Stomach (tissue), 8 donors: ENCODE measurements at regions not wholly inside any gene's neighbourhood (a gene's known extent, or its start where the extent isn't known, plus 50 kb on each side); places are given as distances from the start of the nearest gene placed in this dataset.

Experiments used
- DNase-seq, 2 donors: peaks; one replicate each; pipeline versions ENCODE4 v3.0.0 to v3.0.0-alpha.2; 2013 to 2019
- H3K27ac ChIP-seq, 5 donors: fragments of 200-600 bp in 4 of 5; sonication (generic) in 4 of 5; one replicate each; pipeline ENCODE4 v1.5.1; 2013 to 2019; ENCODE audit warnings: mild to moderate bottlenecking in 1 of 5, moderate library complexity in 1 of 5
- H3K27me3 ChIP-seq, 3 donors: fragments of 200-600 bp; sonication (generic); one replicate each; pipeline ENCODE4 v1.5.1; 2017 to 2019; ENCODE audit warnings: mixed run types in 1 of 3
- H3K36me3 ChIP-seq, 4 donors: fragments of 200-600 bp; sonication (generic); 1 replicate in 3 of 4; 2 replicates in 1 of 4; pipeline ENCODE4 v1.5.1; 2016 to 2019
- H3K4me1 ChIP-seq, 4 donors: fragments of 200-600 bp; sonication (generic); one replicate each; pipeline ENCODE4 v1.5.1; 2016 to 2019
- H3K4me3 ChIP-seq, 4 donors: fragments of 200-600 bp; sonication (generic) in 3 of 4; one replicate each; pipeline ENCODE4 v1.5.1; 2016 to 2019; ENCODE audit warnings: mild to moderate bottlenecking in 1 of 4
- H3K9me3 ChIP-seq, 4 donors: fragments of 200-600 bp; sonication (generic); one replicate each; pipeline ENCODE4 v1.5.1; 2016 to 2019
- CTCF ChIP-seq, 7 experiments: fragments of 450-650 bp in 4 of 7; fragments of 200-600 bp in 3 of 7; sonication (generic) in 3 of 7; IDR thresholded peaks; one replicate each; pipeline ENCODE4 v1.5.1; 2016 to 2019; ENCODE audit warnings: antibody characterized with exemption in 7 of 7, control low read depth in 2 of 7, mild to moderate bottlenecking in 1 of 7
- EP300 ChIP-seq: sonication (generic); formaldehyde crosslinking; IDR thresholded peaks from one replicate; pipeline ENCODE4 v1.6.1; 2017; ENCODE audit warnings: antibody characterized with exemption
- POLR2A ChIP-seq, 4 donors: fragments of 450-650 bp; IDR thresholded peaks; one replicate each; pipeline ENCODE4 v1.6.1; 2016; ENCODE audit warnings: antibody characterized with exemption in 4 of 4, control low read depth in 2 of 4, mild to moderate bottlenecking in 1 of 4, moderate library complexity in 1 of 4
- POLR2AphosphoS5 ChIP-seq, 3 donors: sonication (generic); formaldehyde crosslinking; IDR thresholded peaks; one replicate each; pipeline ENCODE4 v1.6.1; 2016; ENCODE audit warnings: antibody characterized with exemption in 3 of 3
- WGBS, 5 donors: extraction: QIAGEN DNeasy Blood & Tissue Kit in 3 of 5; methylation state at CpG; one replicate each; pipeline versions ENCODE4 v1.1.5 to v1.1.7; 2013 to 2018; 5-methylcytosine and 5-hydroxymethylcytosine counted together
- intact Hi-C: fragments of 100-400 bp; cut with DNase I; formaldehyde crosslinking; loops from one replicate; pipeline ENCODE4 v1.15.1; 2023; ENCODE audit warnings: low total_unique reads
- donor health status: healthy with polysubstance abuse.
- donor health status: Bipolar disorder and iron deficiency.
- donor health status: healthy.

DNA sequence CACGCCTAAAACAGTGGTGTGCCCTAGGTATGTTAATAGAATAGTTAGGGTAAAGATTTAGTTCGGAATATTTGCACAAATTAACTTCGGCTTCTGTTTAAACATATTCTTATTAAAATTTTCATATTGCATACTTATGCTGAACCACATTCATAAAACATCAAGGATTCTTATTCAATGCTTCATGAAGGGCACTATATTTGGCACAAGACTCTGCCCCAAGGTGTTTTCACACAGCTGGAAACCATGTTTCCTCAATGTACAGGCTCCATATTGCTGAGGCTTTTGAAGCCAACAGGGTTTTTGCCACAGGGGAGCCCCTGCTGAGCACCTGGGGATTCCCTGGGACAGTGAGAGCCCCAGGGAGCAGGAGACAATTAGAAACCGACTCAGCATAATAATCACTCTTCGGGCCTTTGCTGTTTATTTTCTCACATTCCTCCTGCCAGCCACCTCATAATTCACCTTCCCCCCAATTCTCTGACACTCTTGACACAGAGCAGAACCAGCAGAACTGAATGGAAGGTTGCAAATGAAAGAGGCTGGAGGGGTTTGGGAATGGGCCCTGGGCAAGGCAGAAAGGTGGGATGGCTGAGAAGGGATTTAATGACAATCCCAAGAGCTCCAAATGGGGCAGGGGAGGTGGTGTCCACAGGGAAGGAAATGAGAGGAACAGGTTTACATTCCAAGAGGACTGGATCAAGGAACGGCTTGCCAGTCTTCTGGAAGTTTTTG, 72.3 kb upstream of the POMP start:
- DNase-seq: no peak
- Histone ChIP-seq H3K27ac (no peak overlapping the region), H3K36me3 (no peaks in the 10 kb centered on the region), H3K27me3 (peaks cover 0 to 27% (median 0%) of the 10 kb centered on the region in 3 donors), H3K9me3 (no peaks in the 10 kb centered on the region), H3K4me1 (no peaks in the 10 kb centered on the region), H3K4me3 (no peak overlapping the region)
- intact Hi-C loops: no loop called here
- TF ChIP-seq CTCF (IDR thresholded peaks at IDR 0.05) (no peak), POLR2AphosphoS5 (IDR thresholded peaks at IDR 0.05) (no peak), EP300 (no peak), POLR2A (IDR thresholded peaks at IDR 0.05) (no peak)
- WGBS, 5 donors: 54 to 73% (median 64%) methylated on average over 6 of the region's 6 CpGs

GRCh38 chr13:28585561-28585960, 73.4 kb upstream of the POMP start:
- TF ChIP-seq EP300 (no peak), CTCF (IDR thresholded peaks at IDR 0.05) (no peak), POLR2A (IDR thresholded peaks at IDR 0.05) (no peak), POLR2AphosphoS5 (IDR thresholded peaks at IDR 0.05) (no peak)
- no peak overlapping the region for H3K4me3 ChIP-seq
- no peak overlapping the region for H3K27ac ChIP-seq
- H3K9me3 ChIP-seq: no peaks in the 10 kb centered on the region
- DNase-seq: no peak
- H3K4me1 ChIP-seq: no peaks in the 10 kb centered on the region
- intact Hi-C loops: no loop called here
- H3K36me3 ChIP-seq: no peaks in the 10 kb centered on the region
- H3K27me3 ChIP-seq: peaks cover 0 to 20% (median 0%) of the 10 kb centered on the region in 3 donors
- 47 to 69% (median 65%) methylated on average over 1 of the region's 1 CpG for WGBS, 5 donors

DNA sequence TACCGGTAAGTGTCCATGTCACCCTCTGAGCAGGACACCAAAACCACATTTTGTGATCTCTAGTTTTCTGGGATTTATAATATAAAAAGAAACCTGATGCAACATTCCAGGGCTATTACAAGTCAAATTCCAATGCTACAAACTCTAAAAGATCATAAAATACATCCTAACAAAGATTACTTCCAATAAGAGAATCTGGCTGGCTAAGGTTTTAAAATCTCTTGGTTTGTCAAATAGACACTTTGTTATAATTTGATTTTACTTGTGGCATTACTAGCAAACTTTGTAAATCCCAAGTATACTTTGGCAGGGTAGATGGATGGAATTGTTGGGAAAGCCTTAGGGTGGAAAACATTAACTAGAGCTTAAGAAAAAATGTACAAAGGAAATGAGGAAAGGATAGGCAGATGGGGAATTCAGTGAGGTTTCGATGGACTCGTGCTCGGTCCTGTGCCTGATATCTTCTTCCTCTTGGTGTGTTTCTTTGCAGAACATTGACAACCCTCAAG, 74.0 kb upstream of the POMP start:
- H3K27ac ChIP-seq: no peak overlapping the region
- DNase-seq: no peak
- no peaks in the 10 kb centered on the region for H3K4me1 ChIP-seq
- peaks cover 0 to 15% (median 0%) of the 10 kb centered on the region in 3 donors for H3K27me3 ChIP-seq
- WGBS, 5 donors: 49 to 73% (median 60%) methylated on average over 3 to 4 of the region's 4 CpGs
- intact Hi-C loops: no loop called here
- TF ChIP-seq POLR2A (IDR thresholded peaks at IDR 0.05) (no peak), EP300 (no peak), CTCF (IDR thresholded peaks at IDR 0.05) (no peak), POLR2AphosphoS5 (IDR thresholded peaks at IDR 0.05) (no peak)
- H3K9me3 ChIP-seq: no peaks in the 10 kb centered on the region
- H3K36me3 ChIP-seq: no peaks in the 10 kb centered on the region
- H3K4me3 ChIP-seq: no peak overlapping the region

- intact Hi-C loops: no loop called here
Measured at GRCh38 chr13:28583651-28584091, 75.3 kb upstream of the POMP start.

More at GRCh38 chr13:28583651-28584091, 75.3 kb upstream of the POMP start:
- Histone ChIP-seq H3K4me3 (no peak overlapping the region), H3K4me1 (no peaks in the 10 kb centered on the region), H3K27ac (no peak overlapping the region), H3K36me3 (no peaks in the 10 kb centered on the region), H3K27me3 (peaks cover 0 to 15% (median 0%) of the 10 kb centered on the region in 3 donors), H3K9me3 (no peaks in the 10 kb centered on the region)
- TF ChIP-seq POLR2AphosphoS5 (IDR thresholded peaks at IDR 0.05): no peak
- TF ChIP-seq CTCF (IDR thresholded peaks at IDR 0.05): no peak
- no peak for TF ChIP-seq EP300
- no peak for TF ChIP-seq POLR2A (IDR thresholded peaks at IDR 0.05)
- no peak for DNase-seq
- 37 to 48% (median 41%) methylated on average over 19 of the region's 19 CpGs for WGBS, 5 donors
